ENCODE measurements at regions not wholly inside any gene's neighbourhood (a gene's known extent, or its start where the extent isn't known, plus 50 kb on each side); places are given as distances from the start of the nearest gene placed in this dataset.

DNA sequence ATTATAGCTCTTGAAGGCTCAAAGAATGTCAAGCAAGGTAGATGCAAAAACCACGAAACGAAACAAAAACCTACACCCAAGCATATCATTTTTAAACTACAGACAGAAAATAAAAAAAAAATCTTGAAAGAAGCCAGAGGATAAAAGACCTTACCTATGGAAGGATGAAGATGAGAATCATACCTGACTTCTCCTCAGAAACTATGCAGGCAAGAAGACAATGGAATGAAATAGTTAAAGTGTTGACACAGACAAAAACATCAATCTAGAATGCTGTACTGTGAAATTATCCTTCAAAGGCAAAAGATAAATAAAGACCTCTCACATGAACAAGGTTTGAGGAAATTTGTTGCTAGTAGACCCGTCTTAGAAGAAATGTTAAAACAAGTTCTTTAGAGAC, 372.0 kb downstream of the ZIC4 start:
- DNase-seq (ENCODE audit: low read depth) = no peak

DNA sequence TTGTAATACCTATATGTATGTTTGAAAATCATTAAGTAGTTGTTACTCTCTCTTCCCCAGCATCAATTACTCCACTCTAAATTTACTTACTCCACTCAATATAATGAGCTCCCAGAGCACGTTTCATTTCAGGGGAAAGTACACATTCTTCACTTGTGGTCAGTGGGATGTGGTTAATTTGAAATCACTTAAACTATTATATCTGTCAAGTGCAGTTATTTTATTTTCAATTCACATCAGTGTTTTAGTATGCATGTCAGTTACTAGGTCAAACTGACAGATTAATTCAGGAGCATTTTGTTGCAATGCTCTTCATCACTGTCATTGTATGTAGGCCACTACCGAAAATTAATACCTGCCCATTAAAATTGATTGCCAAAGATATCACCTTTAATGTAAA, 376.1 kb downstream of the ZIC4 start:
- no peak for DNase-seq (ENCODE audit: low read depth)

DNA sequence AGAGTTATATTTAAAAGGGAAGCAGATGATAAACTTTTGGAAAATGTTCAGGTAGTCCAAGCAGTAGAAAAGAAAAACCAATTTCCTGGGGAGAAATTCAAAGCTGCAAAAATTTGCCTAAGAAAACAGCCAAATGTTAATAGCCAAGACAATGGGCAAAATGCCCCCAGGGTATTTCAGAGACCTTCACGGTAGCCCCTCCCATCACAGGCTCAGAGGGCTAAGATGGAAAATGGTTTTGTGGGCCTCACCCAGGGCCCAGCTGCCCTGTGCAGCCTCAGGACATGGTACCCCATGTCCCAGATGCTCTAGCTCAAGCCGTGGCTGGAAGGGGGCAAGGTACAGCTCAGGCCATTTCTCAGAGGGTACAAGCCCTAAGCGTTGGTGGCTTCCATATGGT, 391.0 kb downstream of the ZIC4 start:
- DNase-seq (ENCODE audit: low read depth) = no peak

DNA sequence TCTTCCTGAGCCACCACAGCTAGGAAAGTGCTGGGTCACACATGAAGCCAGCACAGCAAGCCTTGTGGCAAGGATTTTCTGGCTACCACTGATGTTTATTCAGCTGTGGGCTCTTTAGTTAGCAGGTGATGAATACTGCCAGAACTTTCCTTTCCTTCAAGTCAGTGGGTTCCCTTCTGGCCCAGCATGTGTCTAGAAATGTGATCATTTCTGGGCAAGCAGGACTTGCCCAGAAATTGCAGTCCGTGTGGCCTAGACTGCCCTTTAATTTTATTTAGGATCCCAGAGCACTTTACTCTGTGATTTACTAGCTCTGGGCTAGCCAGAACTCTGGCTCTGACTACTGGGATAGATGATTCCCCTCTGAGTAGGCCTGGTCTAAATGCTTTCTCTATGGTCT, 397.5 kb downstream of the ZIC4 start:
- DNase-seq (ENCODE audit: low read depth) = peak; percentile 24

DNA sequence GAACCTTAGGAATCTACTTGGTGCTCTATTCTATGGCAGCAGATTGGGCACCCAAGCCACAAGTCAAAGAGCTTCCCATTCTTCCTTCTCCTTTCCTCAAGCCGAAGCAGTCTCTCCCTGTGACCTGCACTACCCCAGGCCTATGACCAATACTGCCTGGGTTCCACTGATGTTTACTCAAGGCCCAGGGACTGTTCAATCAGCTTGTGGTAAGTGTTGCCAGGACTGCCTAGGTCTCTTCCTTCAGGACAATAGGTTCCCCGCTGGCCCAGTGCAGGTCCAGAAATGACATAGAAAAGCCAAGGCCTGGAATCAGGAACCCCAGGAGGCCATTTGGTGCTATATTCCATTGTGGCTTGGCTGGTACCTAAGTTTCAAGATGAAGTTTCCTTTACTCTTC, 397.9 kb downstream of the ZIC4 start:
- DNase-seq (ENCODE audit: low read depth) = no peak

DNA sequence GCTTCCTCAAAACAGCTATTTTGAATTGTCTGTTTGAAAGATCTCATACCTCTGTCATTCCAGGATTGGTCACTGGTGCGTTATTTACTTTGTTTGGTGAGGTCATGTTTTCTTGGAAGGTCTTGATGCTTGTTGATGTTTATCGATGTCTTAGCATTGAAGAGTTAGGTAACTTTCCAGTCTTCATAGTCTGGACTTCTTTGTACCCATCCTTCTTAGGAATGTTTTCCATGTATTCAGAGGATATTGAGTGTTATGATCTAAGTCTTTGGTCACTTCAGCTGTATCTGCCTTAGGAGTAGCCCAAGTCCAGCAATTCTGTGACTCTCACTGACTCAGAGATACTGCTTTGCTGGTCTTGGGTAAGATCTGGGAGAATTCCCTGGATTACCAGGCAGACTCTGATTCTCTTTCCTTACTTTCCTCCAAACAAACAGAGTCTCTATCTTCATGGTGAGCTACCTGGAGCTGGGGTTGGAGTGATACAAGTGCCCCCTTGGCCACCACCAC, 398.6 kb downstream of the ZIC4 start:
- DNase-seq (ENCODE audit: low read depth) = no peak

DNA sequence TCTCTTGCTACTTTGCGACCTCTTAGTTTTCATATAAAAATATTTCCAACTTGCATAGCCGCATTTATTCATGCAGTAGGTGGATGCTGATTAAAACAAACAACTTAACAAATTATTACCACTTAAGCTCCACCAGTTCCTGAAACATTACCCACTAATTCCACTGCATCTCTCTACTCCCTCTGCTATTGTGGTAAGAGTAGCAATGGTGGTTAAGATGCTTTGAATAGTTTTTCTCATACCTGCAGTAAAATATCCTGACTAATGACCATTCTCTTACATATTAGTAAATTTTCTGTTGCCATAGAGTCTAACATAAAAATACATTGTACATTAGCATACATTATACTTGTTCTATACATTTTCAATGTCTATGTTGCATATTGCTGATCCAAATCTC, 397.6 kb upstream of the PLSCR5 start:
- no peak for DNase-seq (ENCODE audit: low read depth)

DNA sequence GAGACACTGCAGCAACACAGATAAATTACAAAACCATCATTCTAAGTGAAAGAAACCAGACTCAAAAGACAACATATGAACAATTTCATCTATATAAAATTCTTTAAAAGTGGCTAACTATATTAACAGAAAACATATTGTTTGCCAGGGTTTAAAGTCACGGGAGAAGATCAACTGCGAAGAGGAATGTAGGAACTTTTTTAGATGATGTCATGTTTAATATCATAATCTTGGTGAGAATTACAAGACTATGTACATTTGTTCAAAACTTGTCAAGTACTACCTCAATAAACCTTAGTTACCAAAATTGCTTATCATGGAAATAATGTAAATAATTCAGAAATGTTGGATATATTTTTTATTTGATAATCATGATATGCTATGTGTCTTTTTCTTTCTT, 395.1 kb upstream of the PLSCR5 start:
- DNase-seq (ENCODE audit: low read depth) = no peak

DNA sequence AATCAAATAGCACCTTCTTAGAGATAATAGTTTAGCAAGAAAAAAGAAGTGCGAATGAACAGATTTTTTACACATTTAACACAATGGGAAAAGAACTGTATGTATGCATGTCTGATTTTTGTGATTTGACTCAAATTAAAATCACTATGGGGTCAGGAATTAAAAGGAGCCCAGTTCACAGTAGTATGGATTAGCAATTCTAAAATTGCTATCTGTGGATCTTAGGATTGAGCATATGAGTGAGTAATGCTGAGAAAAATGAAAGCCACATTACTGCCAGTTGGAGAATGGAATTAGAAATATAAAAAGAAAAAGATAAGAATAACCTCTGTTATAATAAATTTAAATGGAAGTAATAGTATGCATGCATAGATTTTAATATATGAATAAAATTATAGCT, 386.8 kb upstream of the PLSCR5 start:
- DNase-seq (ENCODE audit: low read depth) = no peak

DNA sequence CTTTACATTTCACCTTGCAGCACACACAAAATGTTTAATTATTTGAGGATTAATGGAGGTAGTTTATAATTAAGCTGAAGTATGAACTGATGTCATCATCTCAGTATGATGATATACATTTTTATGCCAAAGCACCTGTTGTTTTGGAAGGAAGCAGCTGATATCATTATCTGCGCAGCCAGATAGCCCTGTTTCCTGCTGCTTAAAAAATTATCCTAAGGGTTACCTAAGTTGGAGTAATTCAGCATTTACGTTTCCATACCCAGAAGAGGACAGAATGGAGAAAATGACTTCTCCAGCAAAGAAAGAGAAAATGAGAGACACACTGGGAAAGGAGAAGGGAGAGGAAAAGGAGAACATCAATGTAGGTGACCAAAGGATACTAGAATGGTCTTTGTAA, 370.3 kb upstream of the PLSCR5 start:
- DNase-seq (ENCODE audit: low read depth) = no peak

DNA sequence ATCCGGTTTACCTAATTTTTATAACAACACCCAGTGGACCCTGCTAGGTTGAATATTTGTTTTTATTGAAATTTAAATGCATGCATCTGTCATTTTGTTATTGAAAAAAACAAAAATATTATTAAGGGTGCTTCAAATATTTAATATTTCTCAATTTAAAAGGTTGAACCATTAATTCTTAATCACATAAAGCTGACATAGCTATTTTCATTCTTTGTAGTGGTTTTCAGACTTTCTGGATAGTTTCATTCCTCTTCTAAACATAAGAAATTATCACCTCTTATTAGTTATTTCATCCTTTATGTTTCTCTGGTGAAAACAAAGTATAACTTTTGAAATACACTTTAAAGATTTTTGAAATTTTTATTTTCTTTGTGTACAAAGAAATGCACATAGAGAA, 369.9 kb upstream of the PLSCR5 start:
- DNase-seq (ENCODE audit: low read depth) = no peak

DNA sequence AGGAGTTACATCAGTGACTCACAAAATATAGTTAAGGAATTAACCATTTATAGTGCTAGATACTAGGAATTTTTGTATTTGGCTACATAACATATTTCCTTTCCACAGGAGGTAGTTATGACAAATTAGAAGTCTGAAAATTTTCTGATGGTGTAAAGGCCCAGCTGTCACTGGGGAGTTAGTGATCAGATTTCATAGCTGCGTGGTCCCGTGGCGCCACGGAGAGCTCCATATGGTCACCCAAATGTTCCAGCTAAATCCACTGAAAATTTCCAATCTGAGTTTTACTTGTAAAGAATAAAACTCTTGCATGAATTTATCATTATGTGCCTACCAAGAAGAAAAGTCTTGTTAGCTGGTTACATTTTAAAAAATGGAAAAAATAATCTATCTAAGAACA, 368.9 kb upstream of the PLSCR5 start:
- no peak for DNase-seq (ENCODE audit: low read depth)

DNA sequence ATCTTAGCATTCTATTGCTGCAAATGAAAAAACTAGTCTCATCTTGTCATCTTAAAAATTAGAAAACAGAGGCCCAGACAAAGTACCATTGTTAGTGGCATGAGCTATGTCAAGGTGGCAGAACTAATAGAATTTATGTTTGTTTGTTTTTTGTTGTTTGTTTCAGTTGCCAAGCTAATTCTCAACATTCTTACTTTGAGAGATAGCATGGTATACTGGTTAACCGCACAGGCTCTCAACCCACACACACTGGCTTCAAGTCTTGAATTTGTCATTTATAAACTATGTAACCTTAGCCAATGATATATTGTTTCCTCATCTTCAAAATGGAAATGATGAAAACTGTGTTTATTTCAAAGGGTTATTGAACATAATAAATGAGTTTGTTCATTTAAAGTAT, 367.6 kb upstream of the PLSCR5 start:
- peak; percentile 69 for DNase-seq (ENCODE audit: low read depth)

DNA sequence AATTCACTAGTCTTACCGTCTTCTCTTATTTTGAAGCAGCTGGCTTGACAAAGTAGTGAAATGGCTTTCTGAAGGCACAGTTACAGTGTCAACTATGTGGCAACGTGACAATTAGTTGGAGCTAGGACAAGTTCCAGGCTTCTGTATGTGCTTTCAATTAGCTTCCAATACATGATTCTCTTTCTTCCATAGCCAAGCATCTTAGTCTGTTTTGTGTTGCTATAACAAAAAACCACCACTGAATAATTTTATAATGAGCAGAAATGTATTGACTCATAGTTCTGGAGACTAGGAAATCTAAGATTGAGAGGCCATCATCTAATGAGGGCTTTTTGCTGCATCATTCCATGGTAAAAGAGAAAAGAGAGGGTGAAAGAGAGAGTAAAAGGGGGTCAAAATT, 365.1 kb upstream of the PLSCR5 start:
- DNase-seq (ENCODE audit: low read depth) = peak; percentile 4

DNA sequence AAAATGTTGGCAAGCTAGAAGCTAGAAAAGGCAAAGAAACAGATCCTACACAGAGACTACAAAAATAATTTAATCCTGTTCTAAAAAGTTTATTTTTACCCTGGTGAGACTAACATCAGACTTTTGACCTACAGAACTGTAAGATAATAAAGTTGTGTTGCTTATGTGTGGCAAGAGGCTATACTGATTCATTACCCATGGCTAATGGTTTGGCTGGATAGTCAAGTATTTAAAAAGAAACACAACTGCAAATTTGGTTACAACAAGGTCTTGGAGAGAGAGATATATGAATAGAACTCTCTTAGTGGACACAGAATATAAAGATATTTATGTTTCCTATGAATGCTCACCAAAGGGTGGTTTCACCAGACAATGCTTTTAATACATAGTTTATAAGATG, 364.2 kb upstream of the PLSCR5 start:
- peak; percentile 13 for DNase-seq (ENCODE audit: low read depth)

DNA sequence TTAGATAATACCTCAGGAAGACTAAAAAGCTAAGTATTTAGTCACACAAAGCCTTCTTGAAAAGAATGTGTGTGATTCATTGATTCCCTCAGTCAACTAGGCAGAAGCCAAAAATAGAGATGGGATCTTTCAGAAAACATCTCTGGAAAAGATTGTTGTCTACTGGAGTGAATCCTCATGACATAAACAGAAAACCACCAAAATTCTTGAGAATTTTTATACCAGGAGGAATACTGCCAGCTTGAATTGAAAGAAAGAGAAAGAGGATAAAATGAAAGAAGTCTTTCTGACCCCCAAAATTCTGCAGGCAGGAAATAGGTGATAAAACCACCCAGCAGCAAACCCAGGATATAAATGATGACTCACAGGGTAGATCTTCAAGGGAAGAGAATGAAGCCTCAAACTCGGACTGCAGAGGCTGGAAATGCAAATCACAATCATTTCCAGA, 363.1 kb upstream of the PLSCR5 start:
- DNase-seq (ENCODE audit: low read depth) = peak; percentile 88

DNA sequence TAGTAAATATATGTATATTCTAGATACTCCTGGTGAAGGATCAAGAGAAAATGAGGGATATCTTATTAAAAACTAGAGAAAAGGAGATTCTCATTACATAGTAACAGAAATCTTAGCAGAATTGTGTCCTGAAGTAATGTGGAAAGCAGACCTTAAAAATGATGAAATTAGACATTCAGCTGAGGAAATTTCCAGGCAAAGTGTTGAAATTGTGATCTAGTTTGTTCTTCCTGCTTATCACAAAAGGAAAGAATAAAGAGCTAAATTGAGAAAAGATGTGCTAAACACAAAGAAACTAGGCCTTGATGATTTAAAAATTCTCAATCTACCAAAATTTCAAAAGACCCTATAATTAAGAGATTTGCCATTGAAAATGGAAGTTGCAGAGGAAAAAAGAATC, 362.6 kb upstream of the PLSCR5 start:
- no peak for DNase-seq (ENCODE audit: low read depth)

DNA sequence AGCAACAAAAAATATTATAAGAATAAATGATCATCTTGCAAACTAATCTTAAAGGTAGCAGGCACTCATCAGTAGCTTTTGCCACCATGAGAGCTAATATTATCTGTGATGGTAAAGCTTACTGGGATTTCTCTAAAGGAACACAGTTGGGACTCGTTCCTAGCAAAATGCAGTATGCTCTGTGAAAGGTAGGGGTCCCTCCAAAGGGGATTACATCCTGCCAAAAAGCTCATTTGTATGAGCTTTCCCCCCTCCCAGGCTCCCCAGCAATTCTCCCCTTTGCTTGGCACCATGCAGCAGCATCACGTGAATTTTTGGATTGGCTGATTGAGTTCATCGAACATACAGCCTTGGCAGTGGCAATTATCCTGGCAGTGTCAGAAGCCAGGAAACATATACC, 361.0 kb upstream of the PLSCR5 start:
- DNase-seq (ENCODE audit: low read depth) = no peak

DNA sequence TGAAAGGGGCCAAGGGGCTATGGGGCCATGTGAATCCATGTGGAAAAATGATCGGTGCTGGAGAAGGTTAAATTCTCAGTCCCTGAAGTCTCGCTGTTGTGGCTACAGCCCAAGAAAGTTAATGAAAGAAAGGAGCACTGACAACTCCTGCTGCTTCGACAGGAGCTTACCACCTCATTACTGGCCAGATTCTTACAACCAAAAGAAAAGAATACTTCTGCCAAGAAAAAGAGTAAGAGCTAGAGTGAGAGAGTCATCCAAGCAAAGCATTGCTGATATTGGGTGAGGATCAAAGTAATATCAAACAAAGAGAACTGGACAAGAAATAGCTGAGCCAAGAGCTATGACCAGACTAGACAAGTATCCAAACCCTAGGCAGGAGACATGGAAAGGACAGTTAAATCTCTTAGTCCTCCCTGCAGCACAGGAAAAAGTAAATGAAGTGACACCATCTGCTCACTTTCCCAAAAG, 348.4 kb upstream of the PLSCR5 start:
- DNase-seq (ENCODE audit: low read depth) = no peak

DNA sequence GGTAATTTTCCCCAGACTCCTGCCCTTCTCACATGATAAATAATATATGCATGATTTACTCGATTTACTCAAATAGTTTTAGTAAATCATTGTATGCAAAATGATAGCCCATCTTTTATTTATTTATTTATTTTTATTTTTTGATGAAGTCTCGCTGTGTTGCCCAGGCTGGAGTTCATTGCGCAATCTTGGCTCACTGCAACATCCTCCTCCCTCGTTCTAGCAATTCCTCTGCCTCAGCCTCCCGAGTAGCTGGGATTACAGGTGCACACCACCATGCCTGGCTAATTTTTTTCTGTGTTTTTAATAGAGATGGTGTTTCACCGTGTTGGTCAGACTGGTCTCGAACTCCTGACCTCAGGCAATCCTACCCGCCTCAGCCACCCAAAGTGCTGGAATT, 343.8 kb upstream of the PLSCR5 start:
- DNase-seq (ENCODE audit: low read depth) = no peak

DNA sequence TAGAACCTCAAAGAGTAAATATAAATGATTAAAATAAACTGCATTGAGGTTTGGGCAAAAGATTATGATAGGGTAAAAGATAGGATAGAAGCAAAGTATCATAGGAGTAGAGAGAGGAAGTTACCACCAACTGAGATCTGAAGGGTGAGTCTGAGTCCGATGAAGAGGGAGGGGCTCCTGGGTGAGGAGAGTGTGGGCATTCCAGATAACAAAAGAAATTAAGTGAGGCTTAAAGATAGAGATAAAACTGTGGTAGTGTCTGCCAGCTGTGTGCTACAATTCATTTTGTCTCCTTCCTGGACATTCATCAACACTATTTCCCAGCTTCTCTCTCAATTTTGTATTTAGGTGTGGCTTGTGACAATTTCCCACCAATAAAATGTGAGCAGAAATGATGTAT, 343.0 kb upstream of the PLSCR5 start:
- no peak for DNase-seq (ENCODE audit: low read depth)

DNA sequence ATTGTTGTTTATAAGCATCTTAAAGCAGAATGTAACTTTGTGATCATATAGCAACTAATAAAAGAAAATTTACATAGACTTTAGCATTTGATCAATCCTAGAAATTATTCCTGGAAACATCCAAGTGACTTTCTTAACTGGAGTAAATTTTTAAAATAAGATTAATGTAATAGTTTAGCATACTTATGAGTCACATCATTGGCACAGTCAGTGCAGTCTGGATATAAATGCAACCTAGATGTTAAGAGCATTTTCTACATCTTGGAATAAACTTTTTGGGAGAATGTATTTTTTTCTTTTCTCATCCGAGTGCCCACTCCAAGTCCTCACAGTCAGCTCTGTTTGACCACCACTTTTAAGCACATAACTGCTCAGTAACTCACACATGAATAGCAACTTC, 324.6 kb upstream of the PLSCR5 start:
- no peak for DNase-seq (ENCODE audit: low read depth)

DNA sequence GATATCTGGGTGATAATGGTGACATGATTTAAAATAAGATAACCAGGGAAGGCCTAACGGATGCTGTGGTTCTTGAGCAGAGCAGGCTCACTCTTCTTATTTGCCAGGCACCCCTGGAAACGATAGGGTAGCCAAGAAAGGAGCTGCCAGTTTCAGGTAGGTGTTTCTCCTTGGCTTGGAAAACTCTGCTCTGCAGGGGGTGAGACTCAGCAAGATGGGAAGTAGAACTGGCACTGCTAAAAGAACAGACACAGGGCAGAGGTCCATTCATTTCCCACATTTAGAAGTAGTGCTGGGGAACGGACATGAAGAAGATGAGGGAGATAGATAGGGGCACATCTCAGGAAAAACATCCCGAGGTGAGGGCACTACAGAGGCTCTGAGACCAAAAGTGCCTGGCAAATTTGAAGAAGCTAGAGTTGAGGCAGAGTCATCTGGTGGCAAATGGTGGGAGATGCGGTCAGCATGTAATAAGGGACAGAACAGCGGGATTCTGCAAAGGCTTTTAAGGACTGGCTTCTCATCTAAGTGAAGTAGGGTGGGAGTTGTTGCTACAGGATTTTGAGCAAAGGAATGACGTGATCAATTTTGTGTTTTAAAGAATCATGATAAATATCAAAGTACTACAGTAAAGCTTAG, 323.4 kb upstream of the PLSCR5 start:
- DNase-seq (ENCODE audit: low read depth) = no peak

DNA sequence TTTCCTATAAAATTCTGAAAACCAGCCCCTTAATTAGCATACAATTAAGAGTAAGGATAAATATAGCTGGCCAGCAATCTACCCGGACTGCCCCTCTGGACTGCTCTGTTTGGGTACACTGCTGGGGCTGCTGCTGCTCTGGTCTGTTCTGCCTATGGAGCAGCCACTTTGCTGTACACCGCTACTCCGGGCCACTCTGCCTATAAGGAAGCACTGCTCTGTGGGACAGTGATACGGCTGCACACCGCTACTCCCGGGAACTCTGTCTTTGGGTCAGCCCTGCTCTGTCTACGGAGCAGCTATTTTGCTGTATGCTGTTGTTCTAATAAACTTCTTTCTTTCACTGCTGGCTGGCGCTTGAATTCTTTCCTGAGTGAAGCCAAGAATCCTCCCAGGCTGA, 316.5 kb upstream of the PLSCR5 start:
- DNase-seq (ENCODE audit: low read depth) = no peak

Data from RPMI7951 (cell line).